Liver (tissue), 8 donors: ENCODE measurements at regions not wholly inside any gene's neighbourhood (a gene's known extent, or its start where the extent isn't known, plus 50 kb on each side); places are given as distances from the start of the nearest gene placed in this dataset.

ENCODE experiments used
- DNase-seq: peaks from one replicate; pipeline ENCODE4 v3.0.0-alpha.2; 2017; ENCODE audit warnings: low spot score
- H3K27ac ChIP-seq, 2 donors: one replicate each; pipeline ENCODE4 v1.7.0; 2013; ENCODE audit warnings: inconsistent platforms in 2 of 2, low read length in 2 of 2, control low read depth in 1 of 2, low read depth in 1 of 2, mild to moderate bottlenecking in 1 of 2
- H3K27me3 ChIP-seq, 4 donors: one replicate each; pipeline versions ENCODE4 v1.6.1 to v1.7.0; 2013; ENCODE audit warnings: low read length in 3 of 4, inconsistent platforms in 1 of 4, mild to moderate bottlenecking in 1 of 4, moderate library complexity in 1 of 4; ENCODE audit not compliant: control insufficient read depth in 4 of 4, insufficient read depth in 4 of 4
- H3K36me3 ChIP-seq, 4 donors: one replicate each; pipeline versions ENCODE4 v1.6.1 to v1.7.0; 2013; ENCODE audit warnings: low read length in 3 of 4, mild to moderate bottlenecking in 3 of 4, low read depth in 1 of 4, moderate library complexity in 1 of 4; ENCODE audit not compliant: control insufficient read depth in 4 of 4, insufficient read depth in 3 of 4
- H3K4me1 ChIP-seq, 4 donors: one replicate each; pipeline versions ENCODE4 v1.6.1 to v1.7.0; 2013; ENCODE audit warnings: low read length in 3 of 4, mild to moderate bottlenecking in 3 of 4, moderate library complexity in 1 of 4; ENCODE audit not compliant: control insufficient read depth in 4 of 4, insufficient read depth in 4 of 4
- H3K4me3 ChIP-seq, 3 donors: one replicate each; pipeline versions ENCODE4 v1.6.1 to v1.7.0; 2013; ENCODE audit warnings: low read length in 3 of 3, control low read depth in 1 of 3, low read depth in 1 of 3, mild to moderate bottlenecking in 1 of 3
- H3K9ac ChIP-seq, 2 donors: one replicate each; pipeline ENCODE4 v1.7.0; 2013; ENCODE audit warnings: low read length in 2 of 2, mild to moderate bottlenecking in 2 of 2, moderate library complexity in 2 of 2, control low read depth in 1 of 2, low read depth in 1 of 2
- H3K9me3 ChIP-seq, 4 donors: one replicate each; pipeline versions ENCODE4 v1.6.1 to v1.7.0; 2013; ENCODE audit warnings: low read length in 3 of 4; ENCODE audit not compliant: control insufficient read depth in 4 of 4
- ATF3 ChIP-seq: IDR thresholded peaks from 2 replicates; pipeline ENCODE4 v1.6.1; 2016; ENCODE audit warnings: antibody characterized with exemption
- CTCF ChIP-seq: fragments of 150-350 bp; IDR thresholded peaks from 2 replicates; pipeline ENCODE4 v1.5.1; 2017; ENCODE audit warnings: improper control_type of control experiment, low read depth, low read length; ENCODE audit not compliant: missing input control
- EGR1 ChIP-seq, 2 donors: IDR thresholded peaks; 2 replicates each; pipeline ENCODE4 v1.6.1; 2016 to 2018; ENCODE audit warnings: antibody characterized with exemption in 2 of 2, low read depth in 2 of 2
- FOXA1 ChIP-seq: IDR thresholded peaks from 2 replicates; pipeline ENCODE4 v1.6.1; 2016; ENCODE audit warnings: antibody characterized with exemption
- FOXA2 ChIP-seq: IDR thresholded peaks from 2 replicates; pipeline ENCODE4 v1.6.1; 2016; ENCODE audit warnings: antibody characterized with exemption
- GABPA ChIP-seq, 2 donors: IDR thresholded peaks in 1 of 2; conservative IDR thresholded peaks in 1 of 2; 2 replicates each; pipeline ENCODE4 v1.6.1; 2016; ENCODE audit warnings: antibody characterized with exemption in 2 of 2, mild to moderate bottlenecking in 1 of 2, moderate library complexity in 1 of 2
- HNF4A ChIP-seq, 2 donors: conservative IDR thresholded peaks; 2 replicates each; pipeline ENCODE4 v1.6.1; 2016; ENCODE audit warnings: antibody characterized with exemption in 2 of 2, mild to moderate bottlenecking in 2 of 2
- HNF4G ChIP-seq: IDR thresholded peaks from 2 replicates; pipeline ENCODE4 v1.6.1; 2016; ENCODE audit warnings: antibody characterized with exemption
- JUND ChIP-seq, 2 donors: IDR thresholded peaks; 2 replicates each; pipeline ENCODE4 v1.6.1; 2016; ENCODE audit warnings: antibody characterized with exemption in 2 of 2
- RAD21 ChIP-seq, 2 donors: IDR thresholded peaks; 2 replicates each; pipeline ENCODE4 v1.6.1; 2016; ENCODE audit warnings: antibody characterized with exemption in 2 of 2, mild to moderate bottlenecking in 2 of 2
- RXRA ChIP-seq, 2 donors: IDR thresholded peaks; 2 replicates each; pipeline ENCODE4 v1.6.1; 2017 to 2018; ENCODE audit warnings: antibody characterized with exemption in 2 of 2, mild to moderate bottlenecking in 1 of 2
- SP1 ChIP-seq: IDR thresholded peaks from 2 replicates; pipeline ENCODE4 v1.6.1; 2018; ENCODE audit warnings: antibody characterized with exemption, mild to moderate bottlenecking
- TAF1 ChIP-seq: conservative IDR thresholded peaks from 2 replicates; pipeline ENCODE4 v1.6.1; 2016; ENCODE audit warnings: antibody characterized with exemption, mild to moderate bottlenecking
- YY1 ChIP-seq: IDR thresholded peaks from 2 replicates; pipeline ENCODE4 v1.6.1; 2016; ENCODE audit warnings: antibody characterized with exemption, mild to moderate bottlenecking
- WGBS: extraction: QIAGEN DNeasy Blood & Tissue Kit; methylation state at CpG from one replicate; pipeline ENCODE4 v1.1.7; 2013; 5-methylcytosine and 5-hydroxymethylcytosine counted together
- TF ChIP-seq, protein P1 (sequence below): IDR thresholded peaks from 2 replicates; pipeline ENCODE4 v1.6.1; 2016; ENCODE audit warnings: antibody characterized with exemption, mild to moderate bottlenecking
- TF ChIP-seq, protein P2 (sequence below): IDR thresholded peaks from 2 replicates; pipeline ENCODE4 v1.6.1; 2016; ENCODE audit warnings: antibody characterized with exemption
- TF ChIP-seq, protein P3 (sequence below): IDR thresholded peaks from 2 replicates; pipeline ENCODE4 v1.6.1; 2016; ENCODE audit warnings: antibody characterized with exemption
- donor health status: healthy.
- donor health status: healthy.
- donor health status: healthy.
- donor health status: healthy.
- donor health status: healthy.

GRCh38 chr2:230657462-230657861 is 55.2 kb upstream of the CAB39 start (continued):
- TF ChIP-seq, protein P1, sequence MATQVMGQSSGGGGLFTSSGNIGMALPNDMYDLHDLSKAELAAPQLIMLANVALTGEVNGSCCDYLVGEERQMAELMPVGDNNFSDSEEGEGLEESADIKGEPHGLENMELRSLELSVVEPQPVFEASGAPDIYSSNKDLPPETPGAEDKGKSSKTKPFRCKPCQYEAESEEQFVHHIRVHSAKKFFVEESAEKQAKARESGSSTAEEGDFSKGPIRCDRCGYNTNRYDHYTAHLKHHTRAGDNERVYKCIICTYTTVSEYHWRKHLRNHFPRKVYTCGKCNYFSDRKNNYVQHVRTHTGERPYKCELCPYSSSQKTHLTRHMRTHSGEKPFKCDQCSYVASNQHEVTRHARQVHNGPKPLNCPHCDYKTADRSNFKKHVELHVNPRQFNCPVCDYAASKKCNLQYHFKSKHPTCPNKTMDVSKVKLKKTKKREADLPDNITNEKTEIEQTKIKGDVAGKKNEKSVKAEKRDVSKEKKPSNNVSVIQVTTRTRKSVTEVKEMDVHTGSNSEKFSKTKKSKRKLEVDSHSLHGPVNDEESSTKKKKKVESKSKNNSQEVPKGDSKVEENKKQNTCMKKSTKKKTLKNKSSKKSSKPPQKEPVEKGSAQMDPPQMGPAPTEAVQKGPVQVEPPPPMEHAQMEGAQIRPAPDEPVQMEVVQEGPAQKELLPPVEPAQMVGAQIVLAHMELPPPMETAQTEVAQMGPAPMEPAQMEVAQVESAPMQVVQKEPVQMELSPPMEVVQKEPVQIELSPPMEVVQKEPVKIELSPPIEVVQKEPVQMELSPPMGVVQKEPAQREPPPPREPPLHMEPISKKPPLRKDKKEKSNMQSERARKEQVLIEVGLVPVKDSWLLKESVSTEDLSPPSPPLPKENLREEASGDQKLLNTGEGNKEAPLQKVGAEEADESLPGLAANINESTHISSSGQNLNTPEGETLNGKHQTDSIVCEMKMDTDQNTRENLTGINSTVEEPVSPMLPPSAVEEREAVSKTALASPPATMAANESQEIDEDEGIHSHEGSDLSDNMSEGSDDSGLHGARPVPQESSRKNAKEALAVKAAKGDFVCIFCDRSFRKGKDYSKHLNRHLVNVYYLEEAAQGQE, result no peak
- no peak for TF ChIP-seq CTCF

DNA sequence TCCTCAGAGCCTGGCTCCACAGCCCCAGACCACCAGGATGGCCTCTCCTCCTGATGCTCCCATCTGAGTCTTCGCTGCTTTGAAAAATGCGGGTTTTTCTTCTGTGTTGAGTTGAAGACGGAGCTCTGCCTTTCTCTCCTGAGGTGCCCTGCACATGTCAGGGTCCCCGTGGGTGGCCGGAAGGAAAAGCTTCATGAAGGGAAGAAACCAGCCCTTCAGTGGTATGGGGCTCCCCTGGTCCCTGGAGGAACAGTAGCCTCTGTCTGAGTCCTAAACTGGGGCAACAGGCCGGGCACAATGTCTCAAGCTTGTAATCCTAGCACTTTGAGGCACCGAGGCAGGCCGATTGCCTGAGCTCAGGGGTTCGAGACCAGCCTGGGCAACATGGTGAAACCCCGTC is 54.7 kb upstream of the CAB39 start:
- TF ChIP-seq CTCF (no peak), FOXA1 (no peak), YY1 (no peak), RXRA (IDR thresholded peaks at IDR 0.05) (no peak), HNF4G (no peak), EGR1 (IDR thresholded peaks at IDR 0.05; ENCODE audit: low read depth in 2 of 2) (no peak), GABPA (IDR thresholded peaks at IDR 0.05 in 1 of 2, conservative IDR thresholded peaks at IDR 0.05 in 1 of 2) (no peak), HNF4A (conservative IDR thresholded peaks at IDR 0.05) (no peak), FOXA2 (no peak), ATF3 (no peak), RAD21 (IDR thresholded peaks at IDR 0.05) (no peak), JUND (IDR thresholded peaks at IDR 0.05) (no peak), TAF1 (no peak), SP1 (no peak)
- TF ChIP-seq, protein P1, result no peak
- TF ChIP-seq, protein P2, sequence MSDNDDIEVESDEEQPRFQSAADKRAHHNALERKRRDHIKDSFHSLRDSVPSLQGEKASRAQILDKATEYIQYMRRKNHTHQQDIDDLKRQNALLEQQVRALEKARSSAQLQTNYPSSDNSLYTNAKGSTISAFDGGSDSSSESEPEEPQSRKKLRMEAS, result no peak
- TF ChIP-seq, protein P3, sequence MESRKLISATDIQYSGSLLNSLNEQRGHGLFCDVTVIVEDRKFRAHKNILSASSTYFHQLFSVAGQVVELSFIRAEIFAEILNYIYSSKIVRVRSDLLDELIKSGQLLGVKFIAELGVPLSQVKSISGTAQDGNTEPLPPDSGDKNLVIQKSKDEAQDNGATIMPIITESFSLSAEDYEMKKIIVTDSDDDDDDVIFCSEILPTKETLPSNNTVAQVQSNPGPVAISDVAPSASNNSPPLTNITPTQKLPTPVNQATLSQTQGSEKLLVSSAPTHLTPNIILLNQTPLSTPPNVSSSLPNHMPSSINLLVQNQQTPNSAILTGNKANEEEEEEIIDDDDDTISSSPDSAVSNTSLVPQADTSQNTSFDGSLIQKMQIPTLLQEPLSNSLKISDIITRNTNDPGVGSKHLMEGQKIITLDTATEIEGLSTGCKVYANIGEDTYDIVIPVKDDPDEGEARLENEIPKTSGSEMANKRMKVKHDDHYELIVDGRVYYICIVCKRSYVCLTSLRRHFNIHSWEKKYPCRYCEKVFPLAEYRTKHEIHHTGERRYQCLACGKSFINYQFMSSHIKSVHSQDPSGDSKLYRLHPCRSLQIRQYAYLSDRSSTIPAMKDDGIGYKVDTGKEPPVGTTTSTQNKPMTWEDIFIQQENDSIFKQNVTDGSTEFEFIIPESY, result no peak

More for the DNA sequence above, 54.7 kb upstream of the CAB39 start:
- WGBS, result 93% methylated on average over 10 of the region's 10 CpGs
- Histone ChIP-seq H3K4me3 (no peak overlapping the region), H3K4me1 (no peaks in the 10 kb centered on the region), H3K9me3 (no peaks in the 10 kb centered on the region), H3K36me3 (no peaks in the 10 kb centered on the region), H3K27ac (no peak overlapping the region), H3K9ac (no peak overlapping the region), H3K27me3 (no peaks in the 10 kb centered on the region)
- DNase-seq, result no peak
